AG04449 (cell line): ENCODE measurements at regions not wholly inside any gene's neighbourhood (a gene's known extent, or its start where the extent isn't known, plus 50 kb on each side); places are given as distances from the start of the nearest gene placed in this dataset.

Experiments
- CTCF ChIA-PET: fragments of 350-600 bp; formaldehyde crosslinking; extraction: SDS; loops from one replicate; lab custom pipeline; 2021; ENCODE audit warnings: antibody characterized with exemption; lab: Yijun Ruan, JAX
- POLR2A ChIA-PET: fragments of 400-600, 350-600 bp; formaldehyde crosslinking; extraction: SDS; loops from one replicate; lab custom pipeline; 2020; ENCODE audit warnings: antibody characterized with exemption, inconsistent platforms; lab: Yijun Ruan, JAX
- DNase-seq: peaks from one replicate; pipeline ENCODE4 v3.0.0-alpha.2; 2010; ENCODE audit warnings: low read depth, low spot score
- H3K4me3 ChIP-seq: 2 replicates; pipeline ENCODE4 v1.5.1; 2011; ENCODE audit warnings: low read depth, mild to moderate bottlenecking, control low read depth, low read length
- CTCF ChIP-seq: IDR thresholded peaks from one replicate; pipeline ENCODE4 v1.5.1; 2011; ENCODE audit warnings: mild to moderate bottlenecking, moderate library complexity, low read length, control low read depth, inconsistent platforms; ENCODE audit not compliant: insufficient read depth; ENCODE audit errors: missing control alignments

GRCh38 chr2:226220511-226220910, 579.1 kb downstream of the IRS1 start:
- DNase-seq, result no peak
- CTCF ChIA-PET, result no interaction called here
- TF ChIP-seq CTCF, result no peak
- no peak overlapping the region for H3K4me3 ChIP-seq
- POLR2A ChIA-PET, result no interaction called here

GRCh38 chr2:226217191-226217590, 582.4 kb downstream of the IRS1 start:
- no peak overlapping the region for H3K4me3 ChIP-seq
- no peak for TF ChIP-seq CTCF
- POLR2A ChIA-PET, result no interaction called here
- no peak for DNase-seq
- CTCF ChIA-PET, result interaction anchor here (2.3 kb wide), 1 partner anchor 11 kb away, joined by 14 read pairs; no protein-coding TSS in a partner anchor

- ChIA-PET CTCF (interaction anchor here (0.6 to 4.1 kb wide), 12 partner anchors 9 to 586 kb away, joined by 3 to 15 read pairs (median 4); partner anchors contain the start of gene IRS1), POLR2A (no interaction called here)
- no peak overlapping the region for H3K4me3 ChIP-seq
- no peak for TF ChIP-seq CTCF
- no peak for DNase-seq
Observed at GRCh38 chr2:226216575-226216974, 583.0 kb downstream of the IRS1 start.

GRCh38 chr2:226215902-226216503, 583.6 kb downstream of the IRS1 start:
- no peak overlapping the region for H3K4me3 ChIP-seq
- POLR2A ChIA-PET, result interaction anchor here (0.6 to 1.1 kb wide), 2 partner anchors 98 to 574 kb away, joined by 3 read pairs; no protein-coding TSS in a partner anchor

GRCh38 chr2:226213717-226214116, 585.9 kb downstream of the IRS1 start:
- no peak overlapping the region; the same call in 1 of the 2 replicates for H3K4me3 ChIP-seq
- CTCF ChIA-PET, result interaction anchor here (1.0 to 4.1 kb wide), 5 partner anchors 23 to 589 kb away, joined by 3 to 15 read pairs (median 3); partner anchors contain the start of gene IRS1
- peak; percentile 75 for DNase-seq
- no peak for TF ChIP-seq CTCF
- POLR2A ChIA-PET, result no interaction called here

More at GRCh38 chr2:226215902-226216503, 583.6 kb downstream of the IRS1 start:
- CTCF ChIA-PET, result interaction anchor here (0.6 to 4.1 kb wide), 16 partner anchors 9 to 586 kb away, joined by 3 to 15 read pairs (median 4); partner anchors contain the start of gene IRS1
- DNase-seq, result no peak
- TF ChIP-seq CTCF, result peak; percentile 76

- POLR2A ChIA-PET, result no interaction called here
- no peak for TF ChIP-seq CTCF
- DNase-seq, result no peak
- CTCF ChIA-PET, result no interaction called here
- H3K4me3 ChIP-seq, result no peak overlapping the region
Observed at GRCh38 chr2:226211439-226211838, 588.2 kb downstream of the IRS1 start.
